ENCODE measurements at regions not wholly inside any gene's neighbourhood (a gene's known extent, or its start where the extent isn't known, plus 50 kb on each side); places are given as distances from the start of the nearest gene placed in this dataset.

DNA sequence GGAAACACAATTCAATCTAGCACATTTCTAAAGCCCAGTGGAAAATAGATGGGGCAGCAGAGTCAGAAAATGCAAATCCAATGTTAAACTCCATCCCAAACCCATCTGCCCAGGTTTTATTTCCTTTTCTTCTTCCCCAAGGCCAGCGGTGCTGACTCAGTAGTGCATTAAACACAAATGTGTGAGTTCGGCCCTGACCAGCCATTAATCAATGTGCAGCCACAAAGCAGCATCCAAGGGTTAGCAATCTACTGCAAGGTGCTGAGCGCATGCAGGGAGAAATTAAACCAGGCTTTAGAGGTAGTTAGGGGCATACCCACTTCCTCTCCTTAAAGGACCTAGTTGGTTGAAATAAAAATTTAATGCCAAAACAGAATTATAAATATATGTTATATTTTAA lies 583.3 kb upstream of the PPP2R3A start:
- WGBS (ENCODE audit: insufficient coverage, low coverage, missing lambda C conversion rate), result 0% methylated on average over 3 of the region's 3 CpGs
- H3K36me3 ChIP-seq (ENCODE audit: control insufficient read depth, insufficient read depth, low read length), result no peaks in the 10 kb centered on the region
- H3K4me1 ChIP-seq (replicated peaks in 1 of 2; ENCODE audit: control insufficient read depth in 2 of 2, insufficient read depth in 2 of 2, low read length in 2 of 2), result no peaks in the 10 kb centered on the region
- H3K27ac ChIP-seq (ENCODE audit: extremely low read depth, low read depth, low read length), result no peak overlapping the region
- H3K27me3 ChIP-seq (ENCODE audit: control insufficient read depth in 2 of 2, insufficient read depth in 2 of 2, low read length in 2 of 2), result no peaks in the 10 kb centered on the region
- ChIA-PET CTCF (ENCODE audit: low intra/inter-chr PET ratio) (no interaction called here), POLR2A (no interaction called here)
- H3K9me3 ChIP-seq (replicated peaks; ENCODE audit: control insufficient read depth, insufficient read depth, low read depth, low read length), result no peaks in the 10 kb centered on the region
- no peak overlapping the region for H3K4me3 ChIP-seq
- no peak overlapping the region for H3K4me2 ChIP-seq (ENCODE audit: insufficient read depth, low read length)
- DNase-seq (ENCODE audit: extremely low read depth in 1 of 4, low spot score in 3 of 4) (no peak), ATAC-seq (no peak), FAIRE-seq (no peak)
- no peak overlapping the region for H3K9ac ChIP-seq (ENCODE audit: insufficient read depth in 1 of 2, low read depth in 2 of 2, low read length in 2 of 2)
- no peaks in the 10 kb centered on the region for H3K79me2 ChIP-seq (ENCODE audit: control insufficient read depth, insufficient read depth, low read length)
- no TSS peak for BruUV-seq (replicated peaks)
- intact Hi-C loops (cut with micrococcal nuclease), result no loop called here
- in situ Hi-C loops (cut with MboI), result no loop called here
- H3K9me1 ChIP-seq (ENCODE audit: control insufficient read depth, insufficient read depth, low read length), result no peaks in the 10 kb centered on the region
- H4K20me1 ChIP-seq (replicated peaks; ENCODE audit: control insufficient read depth, insufficient read depth, low read length), result no peaks in the 10 kb centered on the region
- H2AFZ ChIP-seq (ENCODE audit: low read depth, low read length), result no peak overlapping the region
- TF ChIP-seq FUS (optimal IDR thresholded peaks at IDR 0.05; ENCODE audit: low read depth, low read length), result no peak
- TF ChIP-seq, protein P1, sequence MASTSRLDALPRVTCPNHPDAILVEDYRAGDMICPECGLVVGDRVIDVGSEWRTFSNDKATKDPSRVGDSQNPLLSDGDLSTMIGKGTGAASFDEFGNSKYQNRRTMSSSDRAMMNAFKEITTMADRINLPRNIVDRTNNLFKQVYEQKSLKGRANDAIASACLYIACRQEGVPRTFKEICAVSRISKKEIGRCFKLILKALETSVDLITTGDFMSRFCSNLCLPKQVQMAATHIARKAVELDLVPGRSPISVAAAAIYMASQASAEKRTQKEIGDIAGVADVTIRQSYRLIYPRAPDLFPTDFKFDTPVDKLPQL (IDR thresholded peaks at IDR 0.05; ENCODE audit: extremely low read depth, insufficient read length), result no peak
- no peak for TF ChIP-seq BRD9 (IDR thresholded peaks at IDR 0.05; ENCODE audit: low read depth, partially characterized antibody)
- no peak for TF ChIP-seq ZNF79 (CRISPR knock-in tag; IDR thresholded peaks at IDR 0.05; ENCODE audit: low read depth)
- TF ChIP-seq HDAC6 (IDR thresholded peaks at IDR 0.05; ENCODE audit: low read depth, low read length), result no peak
- no peak for TF ChIP-seq PYGO2 (tag; IDR thresholded peaks at IDR 0.05)
- TF ChIP-seq, protein P2, sequence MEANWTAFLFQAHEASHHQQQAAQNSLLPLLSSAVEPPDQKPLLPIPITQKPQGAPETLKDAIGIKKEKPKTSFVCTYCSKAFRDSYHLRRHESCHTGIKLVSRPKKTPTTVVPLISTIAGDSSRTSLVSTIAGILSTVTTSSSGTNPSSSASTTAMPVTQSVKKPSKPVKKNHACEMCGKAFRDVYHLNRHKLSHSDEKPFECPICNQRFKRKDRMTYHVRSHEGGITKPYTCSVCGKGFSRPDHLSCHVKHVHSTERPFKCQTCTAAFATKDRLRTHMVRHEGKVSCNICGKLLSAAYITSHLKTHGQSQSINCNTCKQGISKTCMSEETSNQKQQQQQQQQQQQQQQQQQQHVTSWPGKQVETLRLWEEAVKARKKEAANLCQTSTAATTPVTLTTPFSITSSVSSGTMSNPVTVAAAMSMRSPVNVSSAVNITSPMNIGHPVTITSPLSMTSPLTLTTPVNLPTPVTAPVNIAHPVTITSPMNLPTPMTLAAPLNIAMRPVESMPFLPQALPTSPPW (CRISPR knock-in tag; IDR thresholded peaks at IDR 0.05), result no peak
- no peak for TF ChIP-seq KLF13 (tag; IDR thresholded peaks at IDR 0.05; ENCODE audit: borderline replicate concordance, low read depth)
- no peak for TF ChIP-seq FOXJ2 (tag; IDR thresholded peaks at IDR 0.05)
- TF ChIP-seq, protein P3, sequence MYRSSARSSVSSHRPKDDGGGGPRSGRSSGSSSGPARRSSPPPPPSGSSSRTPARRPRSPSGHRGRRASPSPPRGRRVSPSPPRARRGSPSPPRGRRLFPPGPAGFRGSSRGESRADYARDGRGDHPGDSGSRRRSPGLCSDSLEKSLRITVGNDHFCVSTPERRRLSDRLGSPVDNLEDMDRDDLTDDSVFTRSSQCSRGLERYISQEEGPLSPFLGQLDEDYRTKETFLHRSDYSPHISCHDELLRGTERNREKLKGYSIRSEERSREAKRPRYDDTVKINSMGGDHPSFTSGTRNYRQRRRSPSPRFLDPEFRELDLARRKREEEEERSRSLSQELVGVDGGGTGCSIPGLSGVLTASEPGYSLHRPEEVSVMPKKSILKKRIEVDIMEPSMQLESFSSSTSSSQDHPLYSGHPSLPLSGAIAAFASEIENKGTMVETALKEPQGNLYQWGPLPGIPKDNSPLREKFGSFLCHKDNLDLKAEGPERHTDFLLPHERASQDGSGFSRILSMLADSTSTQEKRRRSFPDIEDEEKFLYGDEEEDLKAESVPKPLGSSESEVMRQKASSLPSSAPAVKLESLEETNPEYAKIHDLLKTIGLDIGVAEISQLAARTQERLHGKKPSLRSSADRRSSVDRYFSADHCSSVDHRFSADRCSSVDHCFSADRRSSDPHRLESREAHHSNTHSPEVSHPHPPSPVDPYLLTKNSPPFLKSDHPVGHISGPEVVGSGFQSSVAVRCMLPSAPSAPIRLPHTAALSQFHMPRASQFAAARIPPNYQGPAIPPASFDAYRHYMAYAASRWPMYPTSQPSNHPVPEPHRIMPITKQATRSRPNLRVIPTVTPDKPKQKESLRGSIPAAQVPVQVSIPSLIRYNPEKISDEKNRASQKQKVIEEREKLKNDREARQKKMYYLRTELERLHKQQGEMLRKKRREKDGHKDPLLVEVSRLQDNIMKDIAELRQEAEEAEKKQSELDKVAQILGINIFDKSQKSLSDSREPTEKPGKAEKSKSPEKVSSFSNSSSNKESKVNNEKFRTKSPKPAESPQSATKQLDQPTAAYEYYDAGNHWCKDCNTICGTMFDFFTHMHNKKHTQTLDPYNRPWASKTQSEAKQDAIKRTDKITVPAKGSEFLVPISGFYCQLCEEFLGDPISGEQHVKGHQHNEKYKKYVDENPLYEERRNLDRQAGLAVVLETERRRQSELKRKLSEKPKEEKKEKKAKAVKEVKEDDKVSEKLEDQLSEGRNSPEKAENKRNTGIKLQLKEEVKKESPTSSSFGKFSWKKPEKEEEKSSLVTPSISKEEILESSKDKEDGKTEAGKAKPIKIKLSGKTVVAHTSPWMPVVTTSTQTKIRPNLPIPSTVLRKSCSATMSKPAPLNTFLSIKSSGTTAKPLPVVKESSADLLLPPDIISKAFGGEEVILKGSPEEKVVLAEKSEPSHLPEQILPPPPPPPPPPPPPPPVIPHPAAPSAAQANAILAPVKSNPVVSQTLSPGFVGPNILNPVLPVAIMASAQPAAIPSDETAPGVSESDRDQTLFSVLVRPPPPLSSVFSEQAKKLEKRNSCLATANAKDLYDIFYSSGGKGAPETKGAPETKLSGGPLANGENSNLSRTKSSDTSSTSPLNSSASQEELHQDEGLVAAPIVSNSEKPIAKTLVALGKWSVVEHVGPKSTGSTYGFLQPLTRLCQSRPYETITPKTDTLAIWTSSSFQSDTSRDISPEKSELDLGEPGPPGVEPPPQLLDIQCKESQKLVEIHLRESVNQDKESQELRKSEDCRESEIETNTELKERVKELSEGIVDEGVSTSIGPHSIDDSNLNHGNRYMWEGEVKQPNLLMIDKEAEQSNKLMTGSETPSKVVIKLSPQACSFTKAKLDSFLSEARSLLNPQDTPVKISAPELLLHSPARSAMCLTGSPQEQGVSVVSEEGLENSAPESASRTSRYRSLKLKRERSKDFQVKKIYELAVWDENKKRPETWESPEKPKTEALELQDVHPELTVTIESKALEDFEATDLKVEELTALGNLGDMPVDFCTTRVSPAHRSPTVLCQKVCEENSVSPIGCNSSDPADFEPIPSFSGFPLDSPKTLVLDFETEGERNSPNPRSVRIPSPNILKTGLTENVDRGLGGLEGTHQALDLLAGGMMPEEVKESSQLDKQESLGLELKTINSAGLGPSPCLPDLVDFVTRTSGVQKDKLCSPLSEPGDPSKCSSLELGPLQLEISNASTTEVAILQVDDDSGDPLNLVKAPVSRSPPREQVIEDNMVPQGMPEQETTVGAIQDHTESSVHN (IDR thresholded peaks at IDR 0.05; ENCODE audit: borderline replicate concordance in 1 of 2, low read depth in 1 of 2), result no peak
- TF ChIP-seq KAT8 (IDR thresholded peaks at IDR 0.05; ENCODE audit: low read depth), result no peak

Measured in K562 (cell line).